PFSK-1 (cell line): ENCODE measurements at regions not wholly inside any gene's neighbourhood (a gene's known extent, or its start where the extent isn't known, plus 50 kb on each side); places are given as distances from the start of the nearest gene placed in this dataset.

Experiments used
- FOXP2 ChIP-seq: optimal IDR thresholded peaks from 2 replicates; pipeline ENCODE3; 2011; ENCODE audit warnings: borderline replicate concordance, control low read depth, inconsistent platforms; ENCODE audit not compliant: insufficient read depth; ENCODE audit errors: extremely low read length, extremely low read depth
- POLR2AphosphoS5 ChIP-seq: IDR thresholded peaks from 2 replicates; pipeline ENCODE4 v1.6.1; 2012; ENCODE audit warnings: low read depth, mild to moderate bottlenecking, control low read depth, low read length, moderate library complexity
- SIN3A ChIP-seq: IDR thresholded peaks from 2 replicates; pipeline ENCODE4 v1.6.1; 2012; ENCODE audit warnings: mild to moderate bottlenecking, low read length, moderate library complexity, borderline replicate concordance; ENCODE audit not compliant: insufficient read depth
- TAF1 ChIP-seq: IDR thresholded peaks from 2 replicates; pipeline ENCODE4 v1.6.1; 2012; ENCODE audit warnings: low read length, control low read depth, borderline replicate concordance; ENCODE audit not compliant: insufficient read depth
- TF ChIP-seq, protein P1 (sequence below), 2 experiments: IDR thresholded peaks; 2 replicates each; pipeline versions ENCODE4 v1.6.1 to v1.8.0; 2011 to 2012; ENCODE audit warnings: low read depth in 2 of 2, low read length in 2 of 2, control low read depth in 1 of 2, inconsistent platforms in 1 of 2, mild to moderate bottlenecking in 1 of 2, moderate library complexity in 1 of 2; ENCODE audit not compliant: insufficient read depth in 1 of 2

DNA sequence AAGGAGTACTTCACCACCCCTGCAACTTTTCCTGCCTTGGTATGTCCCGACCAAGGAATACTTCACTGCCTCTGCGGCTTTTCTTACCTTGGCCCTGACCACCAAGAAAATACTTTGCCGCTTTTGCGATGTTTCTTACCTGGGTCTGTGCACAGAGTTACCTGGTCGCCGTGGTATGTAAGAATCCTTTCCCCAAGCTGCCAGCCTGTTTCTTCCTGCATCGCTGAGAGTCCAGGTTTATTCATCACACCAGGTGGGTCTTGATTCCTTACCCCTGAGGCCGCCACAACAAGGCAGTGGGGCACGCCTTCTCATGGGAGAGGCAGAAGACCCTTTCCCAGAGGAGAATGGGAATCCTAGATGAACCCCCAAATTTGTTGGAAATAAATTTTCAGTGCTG is 511.3 kb downstream of the EDEM1 start:
- TF ChIP-seq TAF1 (no peak), POLR2AphosphoS5 (no peak), FOXP2 (no peak), SIN3A (no peak)
- TF ChIP-seq, protein P1, sequence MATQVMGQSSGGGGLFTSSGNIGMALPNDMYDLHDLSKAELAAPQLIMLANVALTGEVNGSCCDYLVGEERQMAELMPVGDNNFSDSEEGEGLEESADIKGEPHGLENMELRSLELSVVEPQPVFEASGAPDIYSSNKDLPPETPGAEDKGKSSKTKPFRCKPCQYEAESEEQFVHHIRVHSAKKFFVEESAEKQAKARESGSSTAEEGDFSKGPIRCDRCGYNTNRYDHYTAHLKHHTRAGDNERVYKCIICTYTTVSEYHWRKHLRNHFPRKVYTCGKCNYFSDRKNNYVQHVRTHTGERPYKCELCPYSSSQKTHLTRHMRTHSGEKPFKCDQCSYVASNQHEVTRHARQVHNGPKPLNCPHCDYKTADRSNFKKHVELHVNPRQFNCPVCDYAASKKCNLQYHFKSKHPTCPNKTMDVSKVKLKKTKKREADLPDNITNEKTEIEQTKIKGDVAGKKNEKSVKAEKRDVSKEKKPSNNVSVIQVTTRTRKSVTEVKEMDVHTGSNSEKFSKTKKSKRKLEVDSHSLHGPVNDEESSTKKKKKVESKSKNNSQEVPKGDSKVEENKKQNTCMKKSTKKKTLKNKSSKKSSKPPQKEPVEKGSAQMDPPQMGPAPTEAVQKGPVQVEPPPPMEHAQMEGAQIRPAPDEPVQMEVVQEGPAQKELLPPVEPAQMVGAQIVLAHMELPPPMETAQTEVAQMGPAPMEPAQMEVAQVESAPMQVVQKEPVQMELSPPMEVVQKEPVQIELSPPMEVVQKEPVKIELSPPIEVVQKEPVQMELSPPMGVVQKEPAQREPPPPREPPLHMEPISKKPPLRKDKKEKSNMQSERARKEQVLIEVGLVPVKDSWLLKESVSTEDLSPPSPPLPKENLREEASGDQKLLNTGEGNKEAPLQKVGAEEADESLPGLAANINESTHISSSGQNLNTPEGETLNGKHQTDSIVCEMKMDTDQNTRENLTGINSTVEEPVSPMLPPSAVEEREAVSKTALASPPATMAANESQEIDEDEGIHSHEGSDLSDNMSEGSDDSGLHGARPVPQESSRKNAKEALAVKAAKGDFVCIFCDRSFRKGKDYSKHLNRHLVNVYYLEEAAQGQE (IDR thresholded peaks at IDR 0.05; ENCODE audit: insufficient read depth in 1 of 2, low read depth in 2 of 2, low read length in 2 of 2), result no peak

DNA sequence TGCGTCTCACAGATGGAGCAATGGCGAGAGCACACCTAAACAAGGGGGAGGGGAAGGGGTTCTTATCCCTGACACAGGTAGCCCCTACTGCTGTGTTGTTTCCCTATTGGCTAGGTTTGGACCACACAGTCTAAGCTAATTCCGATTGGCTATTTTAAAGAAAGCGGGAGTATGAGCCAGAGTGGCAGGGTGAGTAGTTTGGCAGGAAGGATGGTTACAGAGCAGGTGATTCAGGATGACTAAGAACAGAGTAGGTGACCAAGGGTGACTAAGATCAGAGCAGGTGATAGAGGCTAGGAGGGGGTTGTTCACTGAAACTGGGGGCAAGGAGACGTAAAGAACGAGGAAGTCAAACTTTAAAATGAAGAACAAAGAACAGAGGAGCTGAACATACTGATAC is 511.8 kb downstream of the EDEM1 start:
- TF ChIP-seq TAF1 (no peak), POLR2AphosphoS5 (no peak), SIN3A (no peak), FOXP2 (no peak)
- TF ChIP-seq, protein P1 (IDR thresholded peaks at IDR 0.05; ENCODE audit: insufficient read depth in 1 of 2, low read depth in 2 of 2, low read length in 2 of 2), result no peak

DNA sequence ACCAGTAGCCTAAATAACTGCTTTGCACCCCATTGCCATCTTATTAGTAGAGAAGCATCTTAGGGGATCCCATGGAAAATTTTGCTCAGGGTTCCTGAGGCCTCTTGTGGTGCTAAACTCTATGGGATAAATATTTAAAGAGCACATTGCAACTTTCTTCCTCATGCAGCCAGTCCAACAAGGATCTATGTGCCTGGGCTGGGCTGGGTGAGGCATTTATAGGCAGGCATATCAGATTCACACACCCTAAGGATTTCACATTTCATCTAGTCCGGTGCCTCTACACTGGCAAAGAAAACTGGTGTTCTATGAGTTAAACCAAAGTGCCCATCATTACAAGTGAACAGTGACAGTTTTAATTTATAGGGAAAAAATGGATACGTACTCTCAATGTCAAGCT is 512.3 kb downstream of the EDEM1 start:
- TF ChIP-seq FOXP2 (no peak), TAF1 (no peak), SIN3A (no peak), POLR2AphosphoS5 (no peak)
- TF ChIP-seq, protein P1 (IDR thresholded peaks at IDR 0.05; ENCODE audit: insufficient read depth in 1 of 2, low read depth in 2 of 2, low read length in 2 of 2), result no peak

DNA sequence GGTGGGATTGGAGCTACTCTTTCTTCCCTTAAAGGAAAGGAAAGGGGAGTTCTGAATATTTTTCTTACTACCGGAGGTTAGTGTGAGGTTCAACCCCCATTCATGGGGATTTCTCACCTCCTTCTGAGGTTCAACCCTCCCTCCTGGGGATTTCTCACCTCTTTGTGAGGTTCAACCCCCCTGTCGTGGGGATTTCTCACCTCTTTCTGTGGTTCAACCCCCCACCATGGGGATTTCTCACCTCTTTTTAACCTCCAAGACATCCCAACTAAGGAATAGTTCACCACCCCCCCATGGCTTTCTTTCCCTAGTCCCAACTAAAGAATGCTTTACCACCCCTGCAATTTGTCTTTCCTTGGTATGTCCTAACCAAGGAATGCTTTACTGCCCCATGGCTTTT is 520.3 kb downstream of the EDEM1 start:
- TF ChIP-seq POLR2AphosphoS5 (no peak), FOXP2 (no peak)
- TF ChIP-seq, protein P1 (IDR thresholded peaks at IDR 0.05; ENCODE audit: insufficient read depth in 1 of 2, low read depth in 2 of 2, low read length in 2 of 2), result no peak

DNA sequence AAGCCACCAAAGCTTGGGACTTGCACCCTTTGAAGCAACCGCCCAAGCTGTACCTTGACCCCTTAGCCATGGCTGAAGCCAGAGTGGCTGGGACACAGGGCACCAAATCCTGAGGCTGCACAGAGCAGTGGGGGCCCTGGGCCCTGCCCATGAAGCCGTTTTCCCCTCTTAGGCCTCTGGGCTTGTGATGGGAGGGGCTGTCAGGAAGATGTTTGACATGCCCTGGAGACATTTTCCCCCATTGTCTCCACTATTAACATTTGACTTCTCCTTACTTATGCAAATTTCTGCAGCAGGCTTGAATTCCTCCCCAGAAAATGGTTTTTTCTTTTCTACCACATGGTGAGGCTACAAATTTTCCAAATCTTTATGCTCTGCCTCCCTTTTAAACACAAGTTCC is 522.2 kb downstream of the EDEM1 start:
- no peak for TF ChIP-seq SIN3A

DNA sequence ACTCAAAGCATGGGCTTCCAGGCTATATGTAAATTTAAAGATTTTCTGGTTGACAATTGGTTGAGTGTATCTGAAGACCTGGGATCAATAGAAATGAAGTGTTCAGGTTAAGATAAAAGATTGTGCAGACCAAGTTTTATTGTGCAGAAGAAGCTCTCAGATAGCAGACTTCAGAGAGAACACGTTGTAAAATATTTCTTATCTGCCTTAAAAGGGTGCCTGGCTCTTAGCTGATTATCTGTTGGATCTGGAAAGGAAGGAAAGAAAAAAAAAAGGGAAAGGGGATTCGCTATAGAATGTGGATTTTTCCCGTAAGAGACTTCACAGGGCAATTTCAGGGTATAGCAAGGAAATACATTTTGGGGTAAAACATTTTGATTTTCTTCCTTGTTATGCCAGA is 523.2 kb downstream of the EDEM1 start:
- no peak for TF ChIP-seq FOXP2
- TF ChIP-seq TAF1, result no peak
- no peak for TF ChIP-seq SIN3A
- TF ChIP-seq POLR2AphosphoS5, result no peak
- TF ChIP-seq, protein P1 (IDR thresholded peaks at IDR 0.05; ENCODE audit: insufficient read depth in 1 of 2, low read depth in 2 of 2, low read length in 2 of 2), result no peak
